ENCODE measurements at regions not wholly inside any gene's neighbourhood (a gene's known extent, or its start where the extent isn't known, plus 50 kb on each side); places are given as distances from the start of the nearest gene placed in this dataset.

GRCh38 chr4:24104158-24104565, 214.3 kb upstream of the PPARGC1A start:
- TF ChIP-seq, protein P1, sequence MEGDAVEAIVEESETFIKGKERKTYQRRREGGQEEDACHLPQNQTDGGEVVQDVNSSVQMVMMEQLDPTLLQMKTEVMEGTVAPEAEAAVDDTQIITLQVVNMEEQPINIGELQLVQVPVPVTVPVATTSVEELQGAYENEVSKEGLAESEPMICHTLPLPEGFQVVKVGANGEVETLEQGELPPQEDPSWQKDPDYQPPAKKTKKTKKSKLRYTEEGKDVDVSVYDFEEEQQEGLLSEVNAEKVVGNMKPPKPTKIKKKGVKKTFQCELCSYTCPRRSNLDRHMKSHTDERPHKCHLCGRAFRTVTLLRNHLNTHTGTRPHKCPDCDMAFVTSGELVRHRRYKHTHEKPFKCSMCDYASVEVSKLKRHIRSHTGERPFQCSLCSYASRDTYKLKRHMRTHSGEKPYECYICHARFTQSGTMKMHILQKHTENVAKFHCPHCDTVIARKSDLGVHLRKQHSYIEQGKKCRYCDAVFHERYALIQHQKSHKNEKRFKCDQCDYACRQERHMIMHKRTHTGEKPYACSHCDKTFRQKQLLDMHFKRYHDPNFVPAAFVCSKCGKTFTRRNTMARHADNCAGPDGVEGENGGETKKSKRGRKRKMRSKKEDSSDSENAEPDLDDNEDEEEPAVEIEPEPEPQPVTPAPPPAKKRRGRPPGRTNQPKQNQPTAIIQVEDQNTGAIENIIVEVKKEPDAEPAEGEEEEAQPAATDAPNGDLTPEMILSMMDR (IDR thresholded peaks at IDR 0.05) = no peak
- TF ChIP-seq POLR2A (IDR thresholded peaks at IDR 0.05) = no peak
